ENCODE measurements at regions not wholly inside any gene's neighbourhood (a gene's known extent, or its start where the extent isn't known, plus 50 kb on each side); places are given as distances from the start of the nearest gene placed in this dataset.
A peak's percentile ranks its signal among the peaks of the same experiment; 100 is the strongest.

DNA sequence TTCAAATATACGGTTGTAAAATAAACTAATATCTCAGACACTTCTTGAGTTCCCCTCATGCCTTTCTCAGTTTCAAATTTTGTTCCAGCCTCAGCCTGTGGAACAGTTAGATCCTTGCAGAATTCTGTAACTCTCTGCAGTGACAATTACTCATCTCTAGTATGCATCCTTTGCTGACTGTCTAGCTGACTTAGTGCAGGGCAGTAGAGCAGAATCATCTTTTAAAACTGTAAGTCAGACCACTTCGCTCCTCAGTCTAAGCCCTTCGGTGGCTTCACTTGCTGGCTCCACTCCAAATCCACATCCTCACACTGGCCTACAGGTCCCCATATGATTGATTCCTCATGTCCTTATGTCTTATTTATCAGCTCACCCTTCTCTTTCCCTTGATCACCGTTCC is 164.1 kb upstream of the ZSWIM2 start:
- Histone ChIP-seq H3K4me3 (no peak overlapping the region), H3K36me3 (no peaks in the 10 kb centered on the region), H3K4me1 (no peaks in the 10 kb centered on the region), H3K27ac (no peak overlapping the region), H3K9me3 (no peaks in the 10 kb centered on the region), H3K27me3 (no peaks in the 10 kb centered on the region)
- 71% methylated on average over 4 of the region's 4 CpGs for WGBS
- no peak for DNase-seq (ENCODE audit: low spot score in 2 of 2)
- TF ChIP-seq EP300 (IDR thresholded peaks at IDR 0.05) (no peak), POLR2A (IDR thresholded peaks at IDR 0.05) (no peak), POLR2AphosphoS5 (IDR thresholded peaks at IDR 0.05) (no peak)
- TF ChIP-seq, protein P1, sequence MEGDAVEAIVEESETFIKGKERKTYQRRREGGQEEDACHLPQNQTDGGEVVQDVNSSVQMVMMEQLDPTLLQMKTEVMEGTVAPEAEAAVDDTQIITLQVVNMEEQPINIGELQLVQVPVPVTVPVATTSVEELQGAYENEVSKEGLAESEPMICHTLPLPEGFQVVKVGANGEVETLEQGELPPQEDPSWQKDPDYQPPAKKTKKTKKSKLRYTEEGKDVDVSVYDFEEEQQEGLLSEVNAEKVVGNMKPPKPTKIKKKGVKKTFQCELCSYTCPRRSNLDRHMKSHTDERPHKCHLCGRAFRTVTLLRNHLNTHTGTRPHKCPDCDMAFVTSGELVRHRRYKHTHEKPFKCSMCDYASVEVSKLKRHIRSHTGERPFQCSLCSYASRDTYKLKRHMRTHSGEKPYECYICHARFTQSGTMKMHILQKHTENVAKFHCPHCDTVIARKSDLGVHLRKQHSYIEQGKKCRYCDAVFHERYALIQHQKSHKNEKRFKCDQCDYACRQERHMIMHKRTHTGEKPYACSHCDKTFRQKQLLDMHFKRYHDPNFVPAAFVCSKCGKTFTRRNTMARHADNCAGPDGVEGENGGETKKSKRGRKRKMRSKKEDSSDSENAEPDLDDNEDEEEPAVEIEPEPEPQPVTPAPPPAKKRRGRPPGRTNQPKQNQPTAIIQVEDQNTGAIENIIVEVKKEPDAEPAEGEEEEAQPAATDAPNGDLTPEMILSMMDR (IDR thresholded peaks at IDR 0.05): no peak

DNA sequence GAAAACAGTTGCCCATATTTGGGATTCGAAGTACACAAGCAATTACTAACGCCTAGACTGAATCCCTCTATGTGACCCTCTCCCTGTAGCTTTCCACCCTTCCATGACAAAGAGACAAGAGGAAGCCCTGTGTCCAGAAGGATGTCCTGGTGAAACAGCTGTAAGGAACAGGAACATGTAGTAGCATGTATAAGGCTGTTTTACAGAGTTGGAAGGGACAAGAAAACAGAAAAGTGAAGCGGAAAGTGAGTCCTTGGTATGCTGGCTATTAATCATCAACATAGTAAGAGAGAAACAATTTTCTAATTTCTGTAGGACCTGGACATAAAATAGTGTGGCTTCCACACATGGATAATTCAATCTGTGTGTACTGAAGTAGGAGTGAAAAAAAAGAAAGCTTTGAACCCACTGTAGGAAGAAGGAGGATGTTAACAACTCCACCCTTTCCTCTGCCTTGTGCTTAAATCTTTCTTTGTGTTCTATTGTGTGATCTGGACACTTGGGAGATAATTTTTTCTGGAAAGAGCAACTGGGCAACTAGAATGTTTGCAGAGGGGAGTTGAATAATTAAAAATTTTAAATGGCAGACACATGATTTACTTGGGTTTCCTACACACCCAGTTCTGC is 162.3 kb upstream of the ZSWIM2 start:
- Histone ChIP-seq H3K36me3 (no peaks in the 10 kb centered on the region), H3K4me1 (no peaks in the 10 kb centered on the region), H3K9me3 (no peaks in the 10 kb centered on the region), H3K27ac (no peak overlapping the region), H3K4me3 (no peak overlapping the region), H3K27me3 (no peaks in the 10 kb centered on the region)
- DNase-seq (ENCODE audit: low spot score in 2 of 2): no peak
- TF ChIP-seq POLR2AphosphoS5 (IDR thresholded peaks at IDR 0.05) (no peak), EP300 (IDR thresholded peaks at IDR 0.05) (no peak), POLR2A (IDR thresholded peaks at IDR 0.05) (no peak)
- TF ChIP-seq, protein P1 (IDR thresholded peaks at IDR 0.05): no peak
- 74% methylated on average over 3 of the region's 3 CpGs for WGBS

DNA sequence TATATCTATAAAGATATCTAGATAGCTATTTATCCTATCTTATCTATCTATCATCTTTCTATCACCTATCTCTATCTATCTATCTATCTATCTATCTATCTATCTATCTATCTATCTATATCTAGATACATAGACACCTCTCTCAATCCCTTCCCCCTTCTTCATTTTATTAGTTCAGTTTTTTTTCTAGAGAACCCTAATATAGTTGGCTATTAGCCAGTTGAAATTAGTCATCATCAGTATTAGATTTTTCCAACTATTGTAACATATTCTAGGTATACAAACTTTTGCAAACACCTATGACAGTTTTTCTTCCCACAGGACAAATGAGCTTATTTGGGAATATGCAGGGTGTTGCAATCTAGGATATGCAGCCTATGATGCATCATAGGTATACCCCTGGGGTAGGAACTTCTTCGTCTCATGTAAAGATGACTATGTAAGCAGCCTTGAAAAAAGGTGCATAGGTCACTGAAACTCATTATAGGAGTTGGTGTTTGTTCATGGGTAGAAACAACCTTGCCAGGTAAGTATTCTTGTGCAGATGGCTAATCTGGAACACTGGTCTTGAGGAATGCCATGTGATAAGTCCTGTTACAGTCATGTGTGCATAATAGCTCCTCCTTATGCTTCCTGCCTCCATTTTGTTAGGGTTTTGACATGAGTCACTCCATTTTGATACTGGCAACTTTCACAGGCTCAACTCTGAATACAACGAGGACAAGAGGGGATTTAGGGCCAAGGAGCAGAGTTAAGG is 160.7 kb upstream of the ZSWIM2 start:
- H3K4me3 ChIP-seq: no peak overlapping the region
- no peaks in the 10 kb centered on the region for H3K9me3 ChIP-seq
- no peak overlapping the region for H3K27ac ChIP-seq
- no peak for DNase-seq (ENCODE audit: low spot score in 2 of 2)
- H3K27me3 ChIP-seq: no peaks in the 10 kb centered on the region
- no peaks in the 10 kb centered on the region for H3K4me1 ChIP-seq
- TF ChIP-seq EP300 (IDR thresholded peaks at IDR 0.05): no peak
- no peak for TF ChIP-seq POLR2A (IDR thresholded peaks at IDR 0.05)
- no peak for TF ChIP-seq POLR2AphosphoS5 (IDR thresholded peaks at IDR 0.05)
- TF ChIP-seq, protein P1 (IDR thresholded peaks at IDR 0.05): no peak
- no peaks in the 10 kb centered on the region for H3K36me3 ChIP-seq
- WGBS: 85% methylated on average over 2 of the region's 2 CpGs

DNA sequence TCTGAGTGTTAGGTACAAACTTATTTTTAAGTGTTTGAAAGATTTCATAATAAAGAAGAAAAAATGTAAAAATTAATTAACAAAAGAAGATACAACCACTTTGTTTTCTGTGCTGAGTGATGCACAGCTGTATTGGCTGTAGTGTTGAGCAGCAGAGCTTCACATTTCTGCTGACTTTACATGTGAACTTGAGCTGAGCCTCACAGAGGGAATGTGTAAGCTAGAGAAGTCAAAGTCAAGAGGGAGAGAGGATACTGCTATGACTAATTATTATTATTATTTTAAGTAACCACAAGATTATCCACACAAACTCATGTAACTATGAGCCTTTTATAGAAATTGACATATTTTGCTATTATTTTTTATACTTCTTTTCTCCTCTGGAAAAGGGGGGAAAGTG is 159.1 kb upstream of the ZSWIM2 start:
- no peaks in the 10 kb centered on the region for H3K9me3 ChIP-seq
- no peak overlapping the region for H3K4me3 ChIP-seq
- H3K36me3 ChIP-seq: no peaks in the 10 kb centered on the region
- TF ChIP-seq POLR2A (IDR thresholded peaks at IDR 0.05) (no peak), EP300 (IDR thresholded peaks at IDR 0.05) (no peak), POLR2AphosphoS5 (IDR thresholded peaks at IDR 0.05) (no peak)
- TF ChIP-seq, protein P1 (IDR thresholded peaks at IDR 0.05): no peak
- no peak for DNase-seq (ENCODE audit: low spot score in 2 of 2)
- H3K4me1 ChIP-seq: no peaks in the 10 kb centered on the region
- H3K27ac ChIP-seq: no peak overlapping the region
- no peaks in the 10 kb centered on the region for H3K27me3 ChIP-seq

DNA sequence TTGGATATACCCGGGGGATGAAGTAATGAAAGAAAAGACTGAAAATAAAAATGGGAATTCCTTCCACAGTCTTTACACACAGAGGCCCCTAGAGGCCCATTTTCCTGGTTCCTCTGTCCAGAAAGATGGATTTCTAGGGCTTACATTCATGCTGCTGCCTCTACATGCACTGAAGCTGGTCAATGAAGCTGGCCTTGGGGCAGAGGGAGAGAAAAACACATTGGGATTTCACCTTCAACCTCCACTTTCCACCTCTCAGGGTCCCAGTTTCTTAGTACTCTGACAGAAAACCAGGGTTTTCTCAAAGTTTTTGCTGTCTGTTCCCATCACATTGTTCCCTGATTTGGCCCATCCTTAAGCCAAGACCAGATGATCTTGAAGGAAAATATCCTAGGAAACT is 154.6 kb upstream of the ZSWIM2 start:
- 78% methylated on average over 1 of the region's 1 CpG for whole genome bisulfite sequencing
- H3K4me3 ChIP-seq: peak overlapping the region; percentile 17

More for the DNA sequence above, 154.6 kb upstream of the ZSWIM2 start:
- Histone ChIP-seq H3K4me1 (no peaks in the 10 kb centered on the region), H3K36me3 (no peaks in the 10 kb centered on the region), H3K27ac (no peak overlapping the region), H3K27me3 (no peaks in the 10 kb centered on the region), H3K9me3 (no peaks in the 10 kb centered on the region)
- no peak for DNase-seq (ENCODE audit: low spot score in 2 of 2)
- TF ChIP-seq POLR2AphosphoS5 (IDR thresholded peaks at IDR 0.05): no peak
- TF ChIP-seq EP300 (IDR thresholded peaks at IDR 0.05): no peak
- TF ChIP-seq, protein P1 (IDR thresholded peaks at IDR 0.05): no peak
- no peak for TF ChIP-seq POLR2A (IDR thresholded peaks at IDR 0.05)

All from suprapubic skin (tissue), 4 donors.